Activated T-helper 17 cell treated with anti-CD3 and anti-CD28 coated beads, Interleukin-2, amount 50 U/mL, for 72 hours (primary cell): ENCODE measurements at regions not wholly inside any gene's neighbourhood (a gene's known extent, or its start where the extent isn't known, plus 50 kb on each side); places are given as distances from the start of the nearest gene placed in this dataset.

Experiments used
- ATAC-seq: fragments of 150-1000 bp; cut with Tn5 transposase; replicated peaks from 2 replicates; pipeline ENCODE4 v1.10.0; 2021; ENCODE audit warnings: mild to moderate bottlenecking, moderate library complexity
- H3K27ac Mint-ChIP-seq: one replicate; pipeline ENCODE4 v1.8.0; 2022; ENCODE audit warnings: mixed read lengths
- H3K27me3 Mint-ChIP-seq: one replicate; pipeline ENCODE4 v1.8.0; 2022; ENCODE audit warnings: mixed read lengths
- H3K36me3 Mint-ChIP-seq: one replicate; pipeline ENCODE4 v1.8.0; 2022; ENCODE audit warnings: low read depth, mild to moderate bottlenecking, mixed read lengths
- H3K4me1 Mint-ChIP-seq: one replicate; pipeline ENCODE4 v1.8.0; 2022; ENCODE audit warnings: mixed read lengths
- H3K4me3 Mint-ChIP-seq: one replicate; pipeline ENCODE4 v1.8.0; 2022; ENCODE audit warnings: mild to moderate bottlenecking, mixed read lengths
- H3K9me3 Mint-ChIP-seq: one replicate; pipeline ENCODE4 v1.8.0; 2022; ENCODE audit warnings: mixed read lengths

DNA sequence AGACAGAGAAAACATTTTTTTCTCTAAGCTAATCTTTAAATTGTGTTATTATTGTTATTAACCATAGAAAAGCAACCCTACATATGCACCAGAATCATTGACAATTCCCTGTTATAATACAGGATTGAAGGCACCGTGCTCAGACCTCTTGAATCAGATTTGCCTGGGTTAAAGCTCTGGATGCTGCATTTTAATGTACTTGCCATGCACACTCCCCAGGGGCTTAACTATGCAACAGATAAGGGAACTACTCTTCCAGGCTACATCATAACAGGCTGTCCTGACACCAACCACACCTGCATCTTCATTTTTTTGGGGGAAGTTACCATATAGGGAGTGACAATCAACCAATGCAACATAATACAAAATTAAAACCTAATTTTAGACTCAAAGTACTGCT is 1187.6 kb upstream of the CDH8 start:
- no peaks in the 10 kb centered on the region for H3K27me3 Mint-ChIP-seq
- ATAC-seq = no peak
- no peak overlapping the region for H3K27ac Mint-ChIP-seq
- H3K36me3 Mint-ChIP-seq = no peaks in the 10 kb centered on the region
- H3K9me3 Mint-ChIP-seq = peaks cover 14% of the 10 kb centered on the region
- H3K4me3 Mint-ChIP-seq = no peak overlapping the region
- no peaks in the 10 kb centered on the region for H3K4me1 Mint-ChIP-seq

DNA sequence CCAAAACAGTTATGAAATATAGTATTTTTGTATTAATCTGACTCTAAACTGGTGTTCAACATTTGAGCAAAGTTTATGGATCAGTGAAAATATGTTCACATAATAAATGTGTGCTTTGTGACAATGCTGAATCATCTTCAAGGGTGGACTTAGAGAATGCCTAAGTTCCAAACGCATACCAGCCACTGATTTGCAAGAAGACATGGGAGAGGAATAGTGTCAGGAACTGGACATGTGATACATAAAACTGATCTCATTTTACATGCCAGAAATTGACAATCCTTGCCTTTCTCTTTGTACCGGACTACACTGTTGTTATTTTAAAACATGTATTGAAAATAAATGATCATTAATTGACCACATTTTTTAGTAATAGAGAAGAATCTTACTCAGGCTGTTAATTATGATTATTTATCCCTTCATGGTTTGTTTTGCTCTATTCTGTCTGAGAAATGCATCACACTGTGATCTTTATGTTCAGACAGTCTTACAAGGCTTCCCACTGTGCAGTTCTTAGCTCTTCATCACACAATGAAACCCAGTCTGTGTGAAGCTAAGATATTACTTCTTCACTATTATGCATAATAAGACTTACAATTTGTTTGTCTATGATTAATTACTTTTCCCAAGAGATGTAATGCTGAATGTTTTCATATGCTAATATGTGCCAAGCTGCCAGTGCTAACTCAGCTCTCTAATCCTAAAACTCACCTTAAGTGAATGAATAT is 1180.6 kb upstream of the CDH8 start:
- no peak overlapping the region for H3K27ac Mint-ChIP-seq
- ATAC-seq = no peak

GRCh38 chr16:63201851-63202250 is 1165.6 kb upstream of the CDH8 start:
- no peak for ATAC-seq
- H3K4me3 Mint-ChIP-seq = no peak overlapping the region
- peaks cover 10% of the 10 kb centered on the region for H3K9me3 Mint-ChIP-seq
- no peaks in the 10 kb centered on the region for H3K36me3 Mint-ChIP-seq
- H3K27ac Mint-ChIP-seq = no peak overlapping the region
- no peaks in the 10 kb centered on the region for H3K4me1 Mint-ChIP-seq
- H3K27me3 Mint-ChIP-seq = no peaks in the 10 kb centered on the region

More for the DNA sequence above, 1180.6 kb upstream of the CDH8 start:
- no peaks in the 10 kb centered on the region for H3K4me1 Mint-ChIP-seq
- H3K9me3 Mint-ChIP-seq = peaks cover 5% of the 10 kb centered on the region
- no peaks in the 10 kb centered on the region for H3K27me3 Mint-ChIP-seq
- H3K36me3 Mint-ChIP-seq = no peaks in the 10 kb centered on the region
- H3K4me3 Mint-ChIP-seq = no peak overlapping the region

DNA sequence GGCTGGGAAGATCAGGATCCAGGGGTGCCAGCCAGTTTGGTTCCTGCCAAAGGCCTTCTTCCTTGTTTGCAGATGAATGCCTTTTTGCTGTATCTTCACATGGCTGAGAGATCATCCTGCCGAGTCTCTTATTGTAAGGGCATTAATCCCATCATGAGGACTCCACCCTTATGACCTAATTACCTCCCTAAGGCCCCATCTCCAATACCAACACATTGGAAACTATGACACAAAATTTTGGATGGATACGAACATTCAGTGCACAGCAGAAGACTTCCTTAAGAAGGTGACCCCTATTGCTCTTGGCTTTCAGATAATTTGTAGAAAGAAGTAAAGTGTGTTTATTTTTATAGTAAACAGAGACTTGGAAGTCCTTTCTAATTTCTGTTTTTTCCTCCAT is 1164.7 kb upstream of the CDH8 start:
- Mint-ChIP-seq H3K27me3 (no peaks in the 10 kb centered on the region), H3K36me3 (no peaks in the 10 kb centered on the region), H3K4me3 (no peak overlapping the region), H3K4me1 (no peaks in the 10 kb centered on the region), H3K9me3 (peaks cover 10% of the 10 kb centered on the region), H3K27ac (no peak overlapping the region)
- no peak for ATAC-seq

GRCh38 chr16:63195336-63195735 is 1159.1 kb upstream of the CDH8 start:
- Mint-ChIP-seq H3K36me3 (no peaks in the 10 kb centered on the region), H3K9me3 (peaks cover 21% of the 10 kb centered on the region), H3K27ac (no peak overlapping the region), H3K27me3 (no peaks in the 10 kb centered on the region), H3K4me1 (no peaks in the 10 kb centered on the region), H3K4me3 (no peak overlapping the region)
- ATAC-seq = no peak

- no peak overlapping the region for H3K4me3 Mint-ChIP-seq
- no peaks in the 10 kb centered on the region for H3K4me1 Mint-ChIP-seq
- peaks cover 21% of the 10 kb centered on the region for H3K9me3 Mint-ChIP-seq
Observed at GRCh38 chr16:63192980-63193379, 1156.7 kb upstream of the CDH8 start.

DNA sequence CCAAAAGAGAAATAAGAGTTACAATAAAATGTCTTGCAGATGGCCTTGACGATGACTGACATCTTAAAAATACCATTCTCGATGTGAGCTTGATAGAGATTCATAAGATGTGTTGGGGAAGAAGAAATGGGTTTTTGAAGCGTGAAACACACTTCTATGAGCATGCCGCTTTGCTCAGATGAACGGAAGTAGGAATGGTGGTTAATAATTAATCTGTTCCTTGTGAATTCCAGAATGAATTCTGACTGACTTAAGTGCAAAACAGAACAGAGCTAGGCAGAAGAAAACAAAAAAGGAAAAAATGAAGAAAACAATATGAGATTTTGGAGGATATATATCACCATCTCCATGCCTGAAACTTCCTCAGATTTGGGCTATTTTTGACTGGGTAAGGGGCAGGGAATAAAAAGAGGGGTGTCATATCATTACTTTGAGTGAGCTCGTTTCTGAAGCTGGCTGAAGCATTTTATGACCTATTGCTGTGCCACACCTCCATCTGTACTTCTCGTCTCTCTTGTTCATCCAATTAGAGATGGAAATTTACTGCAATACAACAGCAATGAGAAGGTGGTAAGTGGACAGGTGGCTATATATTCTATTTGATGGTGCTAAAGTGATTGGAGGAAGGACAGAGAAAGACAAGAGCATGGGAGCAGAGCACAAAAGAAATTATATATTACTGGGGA is 1152.0 kb upstream of the CDH8 start:
- Mint-ChIP-seq H3K36me3 (no peaks in the 10 kb centered on the region), H3K4me1 (no peaks in the 10 kb centered on the region), H3K27me3 (no peaks in the 10 kb centered on the region), H3K27ac (no peak overlapping the region), H3K4me3 (no peak overlapping the region), H3K9me3 (peaks cover 23% of the 10 kb centered on the region)
- ATAC-seq = no peak

More at GRCh38 chr16:63192980-63193379, 1156.7 kb upstream of the CDH8 start:
- ATAC-seq = no peak
- Mint-ChIP-seq H3K27me3 (no peaks in the 10 kb centered on the region), H3K27ac (no peak overlapping the region), H3K36me3 (no peaks in the 10 kb centered on the region)

DNA sequence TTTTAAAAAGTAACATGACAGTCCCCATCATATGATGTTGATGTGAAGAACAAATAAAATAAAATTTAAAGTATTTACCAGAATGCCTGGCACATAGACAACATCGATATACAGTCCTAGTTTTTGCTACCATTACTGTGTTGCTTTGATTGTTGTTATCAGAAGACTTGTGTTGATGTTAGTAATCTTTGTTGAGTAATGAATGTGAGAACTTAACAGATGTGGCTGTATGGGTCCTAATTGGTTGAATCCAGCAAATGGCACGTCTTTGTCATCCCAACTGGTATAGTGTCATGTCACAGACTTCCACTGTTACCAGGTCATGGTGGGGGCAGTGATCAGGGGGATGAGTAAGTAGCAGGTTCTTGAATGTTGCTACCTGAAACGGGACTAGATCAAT is 1151.4 kb upstream of the CDH8 start:
- Mint-ChIP-seq H3K36me3 (no peaks in the 10 kb centered on the region), H3K27ac (no peak overlapping the region), H3K27me3 (no peaks in the 10 kb centered on the region), H3K4me3 (no peak overlapping the region), H3K4me1 (no peaks in the 10 kb centered on the region), H3K9me3 (peaks cover 20% of the 10 kb centered on the region)
- ATAC-seq = no peak

GRCh38 chr16:63185235-63185780 is 1149.1 kb upstream of the CDH8 start:
- Mint-ChIP-seq H3K27me3 (no peaks in the 10 kb centered on the region), H3K4me1 (no peaks in the 10 kb centered on the region), H3K9me3 (peaks cover 26% of the 10 kb centered on the region)

GRCh38 chr16:63183743-63184142 is 1147.5 kb upstream of the CDH8 start:
- Mint-ChIP-seq H3K4me1 (no peaks in the 10 kb centered on the region), H3K27me3 (no peaks in the 10 kb centered on the region), H3K9me3 (peaks cover 31% of the 10 kb centered on the region), H3K36me3 (no peaks in the 10 kb centered on the region), H3K27ac (no peak overlapping the region), H3K4me3 (no peak overlapping the region)
- ATAC-seq = no peak

More at GRCh38 chr16:63185235-63185780, 1149.1 kb upstream of the CDH8 start:
- Mint-ChIP-seq H3K36me3 (no peaks in the 10 kb centered on the region), H3K27ac (no peak overlapping the region), H3K4me3 (no peak overlapping the region)
- no peak for ATAC-seq

- Mint-ChIP-seq H3K27me3 (no peaks in the 10 kb centered on the region), H3K27ac (no peak overlapping the region), H3K9me3 (peaks cover 32% of the 10 kb centered on the region), H3K4me3 (no peak overlapping the region), H3K36me3 (no peaks in the 10 kb centered on the region), H3K4me1 (no peaks in the 10 kb centered on the region)
- no peak for ATAC-seq
Observed at GRCh38 chr16:63175313-63175712, 1139.1 kb upstream of the CDH8 start.

DNA sequence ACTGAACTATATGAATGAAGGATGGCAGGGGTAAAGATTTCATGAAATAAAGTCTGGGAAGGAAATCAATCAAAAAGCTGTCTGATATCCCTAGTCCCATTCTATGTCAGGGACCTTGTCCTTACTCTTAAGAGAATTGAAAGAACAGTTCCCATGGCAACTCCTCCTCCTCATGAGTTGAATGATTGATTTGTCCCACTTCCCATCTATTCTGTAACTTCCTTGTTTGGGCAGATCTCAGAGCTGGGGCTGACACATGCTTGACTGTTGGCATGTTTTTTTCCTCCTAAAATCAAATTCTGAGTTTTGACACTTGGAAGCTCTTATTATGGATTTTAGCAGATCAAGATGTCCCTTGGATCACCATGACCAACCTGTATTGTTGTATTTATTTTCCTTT is 1138.6 kb upstream of the CDH8 start:
- H3K9me3 Mint-ChIP-seq = peaks cover 27% of the 10 kb centered on the region
- H3K36me3 Mint-ChIP-seq = no peaks in the 10 kb centered on the region
- H3K4me3 Mint-ChIP-seq = no peak overlapping the region
- H3K27me3 Mint-ChIP-seq = no peaks in the 10 kb centered on the region
- no peaks in the 10 kb centered on the region for H3K4me1 Mint-ChIP-seq
- no peak for ATAC-seq
- H3K27ac Mint-ChIP-seq = no peak overlapping the region

DNA sequence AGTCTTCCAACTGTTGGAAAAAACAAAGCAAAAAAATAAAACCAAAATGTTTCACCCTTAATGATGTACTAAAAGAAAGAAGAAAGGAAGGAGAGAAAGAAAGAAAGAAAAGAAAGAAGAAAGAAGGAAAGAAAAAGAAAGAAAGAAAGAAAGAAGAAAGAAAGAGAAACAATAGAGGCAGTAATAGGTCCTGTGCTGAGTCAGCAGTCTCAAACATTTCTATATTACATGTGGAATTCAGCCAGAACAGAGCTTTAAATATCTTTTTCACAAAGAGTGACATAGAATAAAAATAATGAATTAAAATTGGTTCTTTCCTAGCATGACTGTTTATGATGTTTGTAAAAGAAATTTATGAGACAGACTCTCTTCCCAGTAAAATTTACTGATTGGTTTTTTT is 1135.3 kb upstream of the CDH8 start:
- Mint-ChIP-seq H3K9me3 (peaks cover 27% of the 10 kb centered on the region), H3K27ac (no peak overlapping the region), H3K4me3 (no peak overlapping the region), H3K36me3 (no peaks in the 10 kb centered on the region), H3K27me3 (no peaks in the 10 kb centered on the region), H3K4me1 (no peaks in the 10 kb centered on the region)
- ATAC-seq = no peak

DNA sequence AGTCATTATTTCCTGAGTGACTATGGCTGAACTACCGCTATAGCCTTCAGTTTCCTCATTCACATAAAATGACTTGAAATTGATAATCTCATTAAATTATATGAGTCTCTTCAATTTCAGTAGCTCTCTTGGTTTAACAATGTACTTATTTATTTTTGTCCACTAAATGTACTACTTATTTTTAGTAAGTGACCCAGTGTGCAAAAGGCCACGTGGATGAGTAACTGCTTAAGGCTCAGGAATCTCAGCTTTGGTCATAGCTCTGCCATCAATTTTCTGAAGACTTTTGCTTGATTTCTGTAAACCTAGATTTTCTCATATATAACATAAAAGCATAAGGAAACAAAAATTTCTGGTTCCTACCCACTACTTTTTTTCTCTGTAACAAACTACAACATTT is 1132.9 kb upstream of the CDH8 start:
- no peak for ATAC-seq
- Mint-ChIP-seq H3K4me1 (no peaks in the 10 kb centered on the region), H3K9me3 (peaks cover 24% of the 10 kb centered on the region), H3K36me3 (no peaks in the 10 kb centered on the region), H3K4me3 (no peak overlapping the region), H3K27ac (no peak overlapping the region), H3K27me3 (no peaks in the 10 kb centered on the region)

GRCh38 chr16:63157818-63158217 is 1121.6 kb upstream of the CDH8 start:
- Mint-ChIP-seq H3K27me3 (no peaks in the 10 kb centered on the region), H3K36me3 (no peaks in the 10 kb centered on the region), H3K27ac (no peak overlapping the region), H3K9me3 (peaks cover 30% of the 10 kb centered on the region), H3K4me3 (no peak overlapping the region), H3K4me1 (no peaks in the 10 kb centered on the region)
- no peak for ATAC-seq
